Immature natural killer cell (primary cell): ENCODE measurements at regions not wholly inside any gene's neighbourhood (a gene's known extent, or its start where the extent isn't known, plus 50 kb on each side); places are given as distances from the start of the nearest gene placed in this dataset.

Experiments used
- DNase-seq, 3 donors: peaks; one replicate each; pipeline ENCODE4 v3.0.0; 2022; ENCODE audit warnings: mixed read lengths in 1 of 3
- H3K27ac Mint-ChIP-seq, 6 donors: one replicate each; pipeline ENCODE4 v1.8.0; 2020; ENCODE audit warnings: mixed read lengths in 6 of 6, mild to moderate bottlenecking in 5 of 6, inconsistent platforms in 4 of 6, moderate library complexity in 3 of 6
- H3K27me3 Mint-ChIP-seq, 3 donors: one replicate each; pipeline ENCODE4 v1.8.0; 2020 to 2021; ENCODE audit warnings: low read depth in 3 of 3, mild to moderate bottlenecking in 3 of 3, mixed read lengths in 3 of 3, moderate library complexity in 3 of 3, inconsistent platforms in 1 of 3
- H3K36me3 Mint-ChIP-seq, 3 donors: one replicate each; pipeline ENCODE4 v1.8.0; 2020; ENCODE audit warnings: mixed read lengths in 3 of 3, inconsistent platforms in 2 of 3, mild to moderate bottlenecking in 2 of 3
- H3K4me1 Mint-ChIP-seq, 2 donors: one replicate each; pipeline ENCODE4 v1.8.0; 2020; ENCODE audit warnings: inconsistent platforms in 2 of 2, mild to moderate bottlenecking in 2 of 2, mixed read lengths in 2 of 2, moderate library complexity in 1 of 2
- H3K4me3 Mint-ChIP-seq, 5 donors: one replicate each; pipeline ENCODE4 v1.8.0; 2020; ENCODE audit warnings: mild to moderate bottlenecking in 5 of 5, mixed read lengths in 5 of 5, inconsistent platforms in 3 of 5, moderate library complexity in 3 of 5
- H3K9me3 Mint-ChIP-seq, 6 donors: one replicate each; pipeline ENCODE4 v1.8.0; 2020; ENCODE audit warnings: mild to moderate bottlenecking in 6 of 6, mixed read lengths in 6 of 6, inconsistent platforms in 4 of 6, moderate library complexity in 3 of 6

GRCh38 chr2:221771297-221771696 lies 199.2 kb upstream of the EPHA4 start:
- H3K27me3 Mint-ChIP-seq, result peaks cover 1 to 6% (median 2%) of the 10 kb centered on the region in 3 donors

GRCh38 chr2:221767106-221768012 lies 195.3 kb upstream of the EPHA4 start:
- DNase-seq, result no peak
- no peaks in the 10 kb centered on the region for H3K4me1 Mint-ChIP-seq
- H3K27ac Mint-ChIP-seq, result no peak overlapping the region
- no peaks in the 10 kb centered on the region for H3K36me3 Mint-ChIP-seq
- H3K27me3 Mint-ChIP-seq, result peaks cover 1 to 5% (median 2%) of the 10 kb centered on the region in 3 donors
- H3K9me3 Mint-ChIP-seq, result peaks cover 0 to 13% (median under 1%) of the 10 kb centered on the region in 6 donors
- H3K4me3 Mint-ChIP-seq, result no peak overlapping the region

More at GRCh38 chr2:221771297-221771696, 199.2 kb upstream of the EPHA4 start:
- no peaks in the 10 kb centered on the region for H3K4me1 Mint-ChIP-seq
- DNase-seq, result no peak
- H3K4me3 Mint-ChIP-seq, result no peak overlapping the region
- no peak overlapping the region for H3K27ac Mint-ChIP-seq
- no peaks in the 10 kb centered on the region for H3K36me3 Mint-ChIP-seq
- H3K9me3 Mint-ChIP-seq, result peaks cover 0 to 10% (median 2%) of the 10 kb centered on the region in 6 donors

- Mint-ChIP-seq H3K27ac (no peak overlapping the region), H3K4me1 (no peaks in the 10 kb centered on the region), H3K36me3 (no peaks in the 10 kb centered on the region), H3K4me3 (no peak overlapping the region), H3K27me3 (peaks cover 0 to 2% (median 0%) of the 10 kb centered on the region in 3 donors), H3K9me3 (peaks cover 0 to 27% (median 6%) of the 10 kb centered on the region in 6 donors)
- DNase-seq, result no peak
Observed at GRCh38 chr2:221762496-221762895, 190.4 kb upstream of the EPHA4 start.

- no peak overlapping the region for H3K4me3 Mint-ChIP-seq
- peaks cover 0 to 23% (median 6%) of the 10 kb centered on the region in 6 donors for H3K9me3 Mint-ChIP-seq
- no peaks in the 10 kb centered on the region for H3K4me1 Mint-ChIP-seq
- no peak for DNase-seq
- no peaks in the 10 kb centered on the region for H3K27me3 Mint-ChIP-seq
- no peaks in the 10 kb centered on the region for H3K36me3 Mint-ChIP-seq
- no peak overlapping the region for H3K27ac Mint-ChIP-seq
Observed at GRCh38 chr2:221761260-221761659, 189.2 kb upstream of the EPHA4 start.

- DNase-seq, result no peak
- Mint-ChIP-seq H3K36me3 (no peaks in the 10 kb centered on the region), H3K27ac (no peak overlapping the region), H3K9me3 (peaks cover 0 to 23% (median 5%) of the 10 kb centered on the region in 6 donors), H3K4me3 (no peak overlapping the region), H3K27me3 (no peaks in the 10 kb centered on the region), H3K4me1 (no peaks in the 10 kb centered on the region)
Observed at GRCh38 chr2:221758076-221758475, 186.0 kb upstream of the EPHA4 start.

GRCh38 chr2:221753401-221753800 lies 181.3 kb upstream of the EPHA4 start:
- H3K27ac Mint-ChIP-seq, result no peak overlapping the region
- no peak overlapping the region for H3K4me3 Mint-ChIP-seq
- no peaks in the 10 kb centered on the region for H3K36me3 Mint-ChIP-seq
- H3K9me3 Mint-ChIP-seq, result peaks cover 0 to 11% (median 2%) of the 10 kb centered on the region in 6 donors
- H3K27me3 Mint-ChIP-seq, result no peaks in the 10 kb centered on the region
- no peak for DNase-seq
- no peaks in the 10 kb centered on the region for H3K4me1 Mint-ChIP-seq

DNA sequence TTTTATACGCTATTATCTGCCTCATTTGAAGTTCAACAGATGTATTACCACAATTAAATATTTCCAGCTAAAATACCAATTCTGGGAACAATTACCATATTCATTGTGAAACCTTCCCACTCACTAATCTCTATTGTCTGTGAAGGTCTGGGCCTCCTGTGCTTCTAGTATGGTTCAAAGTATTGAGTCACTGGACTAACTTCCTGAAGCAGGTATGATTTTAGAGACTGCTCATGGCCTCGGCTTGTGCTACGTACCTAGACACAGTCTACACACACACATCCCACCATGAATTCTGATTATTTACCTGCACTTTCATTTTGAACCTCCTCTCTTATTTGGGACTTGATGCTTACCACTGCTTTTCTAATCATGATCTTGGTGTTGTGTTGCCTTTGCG lies 180.7 kb upstream of the EPHA4 start:
- H3K27ac Mint-ChIP-seq, result no peak overlapping the region
- H3K4me1 Mint-ChIP-seq, result no peaks in the 10 kb centered on the region
- H3K9me3 Mint-ChIP-seq, result peaks cover 0 to 9% (median 2%) of the 10 kb centered on the region in 6 donors
- no peak overlapping the region for H3K4me3 Mint-ChIP-seq
- H3K36me3 Mint-ChIP-seq, result no peaks in the 10 kb centered on the region
- DNase-seq, result no peak
- no peaks in the 10 kb centered on the region for H3K27me3 Mint-ChIP-seq

GRCh38 chr2:221750316-221750715 lies 178.2 kb upstream of the EPHA4 start:
- no peak for DNase-seq
- no peaks in the 10 kb centered on the region for H3K4me1 Mint-ChIP-seq
- no peak overlapping the region for H3K4me3 Mint-ChIP-seq
- no peak overlapping the region for H3K27ac Mint-ChIP-seq
- H3K36me3 Mint-ChIP-seq, result no peaks in the 10 kb centered on the region
- no peaks in the 10 kb centered on the region for H3K27me3 Mint-ChIP-seq
- H3K9me3 Mint-ChIP-seq, result peaks cover 0 to 14% (median under 1%) of the 10 kb centered on the region in 6 donors

- Mint-ChIP-seq H3K9me3 (peaks cover 0 to 14% (median 3%) of the 10 kb centered on the region in 6 donors), H3K36me3 (no peaks in the 10 kb centered on the region), H3K4me3 (no peak overlapping the region), H3K27me3 (no peaks in the 10 kb centered on the region), H3K27ac (no peak overlapping the region), H3K4me1 (no peaks in the 10 kb centered on the region)
- DNase-seq, result no peak
Observed at GRCh38 chr2:221747289-221747972, 175.3 kb upstream of the EPHA4 start.

DNA sequence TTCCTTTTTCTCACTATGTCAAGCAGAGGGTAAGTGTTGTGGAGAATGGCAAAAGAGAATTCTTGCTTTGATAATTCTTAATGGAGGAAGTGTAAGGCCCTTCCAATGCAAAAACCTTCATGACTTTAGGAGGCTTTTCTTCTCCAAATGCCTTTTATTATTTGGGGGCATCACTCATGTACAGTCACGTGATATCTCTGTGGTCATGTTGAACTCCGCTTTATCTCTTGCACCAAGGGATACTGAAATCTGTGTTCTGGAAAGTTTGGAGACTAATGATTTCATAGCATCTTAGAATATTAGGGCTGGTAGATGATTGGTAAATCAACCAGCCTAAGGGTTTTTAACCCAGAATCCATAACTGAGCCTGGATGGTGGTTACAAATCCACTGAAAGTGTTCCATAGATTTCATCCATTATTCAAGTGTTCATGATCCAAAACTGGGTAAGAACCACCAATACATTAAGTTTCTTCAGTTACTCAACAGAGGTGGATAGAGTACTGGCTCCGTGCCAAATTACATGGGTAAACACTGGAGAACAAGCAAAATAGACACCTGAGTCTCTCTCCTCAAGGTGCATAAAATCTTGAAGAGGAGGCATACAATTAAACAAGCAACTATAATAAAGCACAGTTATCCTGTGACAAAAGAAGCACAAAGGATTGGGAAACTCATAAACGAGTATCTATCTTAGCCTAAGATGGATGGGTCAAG lies 169.6 kb upstream of the EPHA4 start:
- Mint-ChIP-seq H3K9me3 (peaks cover 0 to 19% (median 6%) of the 10 kb centered on the region in 6 donors), H3K4me3 (no peak overlapping the region), H3K27me3 (no peaks in the 10 kb centered on the region), H3K27ac (no peak overlapping the region), H3K4me1 (no peaks in the 10 kb centered on the region), H3K36me3 (no peaks in the 10 kb centered on the region)
- no peak for DNase-seq

DNA sequence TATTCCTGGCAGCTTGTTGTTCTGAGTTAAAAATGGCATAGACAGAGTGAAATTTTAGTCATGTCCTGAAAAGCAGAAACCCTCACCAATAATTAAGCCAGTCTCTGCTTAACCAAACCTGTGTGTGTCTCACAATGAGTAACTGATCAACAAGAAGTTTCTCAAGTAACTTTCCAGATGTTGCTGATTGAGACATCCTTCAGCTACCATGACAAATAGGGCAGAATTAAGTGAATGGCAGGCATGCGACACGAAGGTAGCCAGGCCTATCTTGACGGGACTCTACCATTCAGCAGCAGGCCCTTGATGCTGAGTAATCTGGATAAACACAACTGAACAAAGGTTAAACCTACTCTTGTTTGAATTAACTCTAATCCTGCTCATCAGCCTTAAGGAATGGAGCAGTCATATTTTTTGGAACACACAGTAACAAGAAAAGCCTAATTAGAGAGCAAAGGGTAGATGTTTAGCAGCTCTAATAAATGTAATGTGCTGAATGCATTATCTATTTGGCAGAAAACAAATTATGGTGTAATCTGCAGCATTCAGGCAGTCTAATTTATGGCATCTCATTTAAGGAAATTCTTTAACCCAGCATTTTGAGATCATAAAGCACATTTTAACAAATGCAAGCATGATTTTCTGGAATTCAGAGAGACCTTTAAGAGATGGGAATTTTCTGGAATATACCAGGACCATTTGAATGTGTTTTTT lies 159.5 kb upstream of the EPHA4 start:
- no peak overlapping the region for H3K27ac Mint-ChIP-seq
- H3K27me3 Mint-ChIP-seq, result peaks cover 0 to 2% (median 0%) of the 10 kb centered on the region in 3 donors
- no peak for DNase-seq
- peaks cover 0 to 6% (median 0%) of the 10 kb centered on the region in 6 donors for H3K9me3 Mint-ChIP-seq
- no peaks in the 10 kb centered on the region for H3K4me1 Mint-ChIP-seq
- no peaks in the 10 kb centered on the region for H3K36me3 Mint-ChIP-seq
- no peak overlapping the region for H3K4me3 Mint-ChIP-seq

DNA sequence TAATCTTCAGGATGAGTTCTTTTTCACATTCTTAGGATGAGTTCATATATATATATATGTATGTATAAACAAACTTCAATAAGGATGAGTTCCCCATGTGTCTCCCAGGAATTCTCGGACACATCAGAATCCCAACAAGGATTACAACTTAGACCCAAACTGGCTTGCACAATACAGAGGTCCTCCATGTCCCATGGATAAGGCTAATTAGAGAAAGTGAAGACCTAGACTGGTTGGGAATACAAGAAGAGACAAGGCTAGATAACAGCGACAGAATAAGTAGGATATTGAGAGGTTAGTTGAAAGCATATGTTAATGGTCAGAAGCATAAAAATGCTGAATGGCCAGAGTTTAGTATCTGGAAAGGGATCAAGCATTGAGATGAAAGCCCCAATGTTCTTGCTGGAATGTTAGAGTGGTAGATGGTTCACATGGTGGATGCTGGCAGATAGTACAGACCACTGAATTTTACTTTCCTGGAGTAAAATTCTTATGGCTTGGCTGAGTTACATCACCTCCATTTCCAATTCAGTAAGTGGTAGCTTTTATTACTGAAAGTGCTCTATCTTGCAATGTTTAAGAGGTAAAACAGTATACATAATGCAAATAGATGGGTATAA lies 154.9 kb upstream of the EPHA4 start:
- DNase-seq, result no peak
- Mint-ChIP-seq H3K4me3 (no peak overlapping the region), H3K36me3 (no peaks in the 10 kb centered on the region), H3K27me3 (peaks cover 5 to 10% (median 8%) of the 10 kb centered on the region in 3 donors), H3K4me1 (no peaks in the 10 kb centered on the region), H3K27ac (no peak overlapping the region), H3K9me3 (peaks cover 0 to 8% (median 3%) of the 10 kb centered on the region in 6 donors)
